Peyer's patch (tissue), 4 donors: ENCODE measurements at regions not wholly inside any gene's neighbourhood (a gene's known extent, or its start where the extent isn't known, plus 50 kb on each side); places are given as distances from the start of the nearest gene placed in this dataset.
A peak's percentile ranks its signal among the peaks of the same experiment; 100 is the strongest.

Source experiments
- DNase-seq, 3 donors: peaks; one replicate each; pipeline ENCODE4 v3.0.0-alpha.2; 2017 to 2019
- H3K27ac ChIP-seq, 4 donors: fragments of 200-600 bp; sonication (generic); one replicate each; pipeline ENCODE4 v1.5.1; 2016 to 2019
- H3K27me3 ChIP-seq, 2 donors: fragments of 200-600 bp; sonication (generic); one replicate each; pipeline ENCODE4 v1.5.1; 2019
- H3K36me3 ChIP-seq, 3 donors: fragments of 200-600 bp; sonication (generic); one replicate each; pipeline ENCODE4 v1.5.1; 2016 to 2019
- H3K4me1 ChIP-seq, 4 donors: fragments of 200-600 bp; sonication (generic); one replicate each; pipeline ENCODE4 v1.5.1; 2016 to 2019
- H3K4me3 ChIP-seq, 4 donors: fragments of 200-600 bp; sonication (generic); 1 replicate in 3 of 4; 2 replicates in 1 of 4; pipeline ENCODE4 v1.5.1; 2016 to 2019; ENCODE audit warnings: mild to moderate bottlenecking in 1 of 4
- H3K9me3 ChIP-seq, 4 donors: fragments of 200-600 bp; sonication (generic); one replicate each; pipeline ENCODE4 v1.5.1; 2016 to 2019; ENCODE audit warnings: mild to moderate bottlenecking in 1 of 4
- POLR2A ChIP-seq, 2 donors: fragments of 450-650 bp; IDR thresholded peaks; one replicate each; pipeline ENCODE4 v1.5.1; 2017; ENCODE audit warnings: antibody characterized with exemption in 2 of 2, mild to moderate bottlenecking in 2 of 2, moderate library complexity in 2 of 2
- TF ChIP-seq, protein P1 (sequence below), 6 experiments: fragments of 450-650 bp in 4 of 6; fragments of 200-600 bp in 2 of 6; sonication (generic) in 1 of 6; IDR thresholded peaks; one replicate each; pipeline ENCODE4 v1.5.1; 2017 to 2019; ENCODE audit warnings: antibody characterized with exemption in 6 of 6, mild to moderate bottlenecking in 3 of 6, moderate library complexity in 1 of 6

GRCh38 chr22:48429446-48430020 lies 1398.1 kb downstream of the BRD1 start:
- H3K27me3 ChIP-seq = no peaks in the 10 kb centered on the region
- peak in 1 of 3 donors; percentile 29 for DNase-seq
- no peaks in the 10 kb centered on the region for H3K4me1 ChIP-seq
- no peak overlapping the region for H3K4me3 ChIP-seq
- no peaks in the 10 kb centered on the region for H3K36me3 ChIP-seq
- TF ChIP-seq, protein P1, sequence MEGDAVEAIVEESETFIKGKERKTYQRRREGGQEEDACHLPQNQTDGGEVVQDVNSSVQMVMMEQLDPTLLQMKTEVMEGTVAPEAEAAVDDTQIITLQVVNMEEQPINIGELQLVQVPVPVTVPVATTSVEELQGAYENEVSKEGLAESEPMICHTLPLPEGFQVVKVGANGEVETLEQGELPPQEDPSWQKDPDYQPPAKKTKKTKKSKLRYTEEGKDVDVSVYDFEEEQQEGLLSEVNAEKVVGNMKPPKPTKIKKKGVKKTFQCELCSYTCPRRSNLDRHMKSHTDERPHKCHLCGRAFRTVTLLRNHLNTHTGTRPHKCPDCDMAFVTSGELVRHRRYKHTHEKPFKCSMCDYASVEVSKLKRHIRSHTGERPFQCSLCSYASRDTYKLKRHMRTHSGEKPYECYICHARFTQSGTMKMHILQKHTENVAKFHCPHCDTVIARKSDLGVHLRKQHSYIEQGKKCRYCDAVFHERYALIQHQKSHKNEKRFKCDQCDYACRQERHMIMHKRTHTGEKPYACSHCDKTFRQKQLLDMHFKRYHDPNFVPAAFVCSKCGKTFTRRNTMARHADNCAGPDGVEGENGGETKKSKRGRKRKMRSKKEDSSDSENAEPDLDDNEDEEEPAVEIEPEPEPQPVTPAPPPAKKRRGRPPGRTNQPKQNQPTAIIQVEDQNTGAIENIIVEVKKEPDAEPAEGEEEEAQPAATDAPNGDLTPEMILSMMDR (IDR thresholded peaks at IDR 0.05) = no peak
- no peak for TF ChIP-seq POLR2A (IDR thresholded peaks at IDR 0.05)
- no peaks in the 10 kb centered on the region for H3K9me3 ChIP-seq
- H3K27ac ChIP-seq = no peak overlapping the region

DNA sequence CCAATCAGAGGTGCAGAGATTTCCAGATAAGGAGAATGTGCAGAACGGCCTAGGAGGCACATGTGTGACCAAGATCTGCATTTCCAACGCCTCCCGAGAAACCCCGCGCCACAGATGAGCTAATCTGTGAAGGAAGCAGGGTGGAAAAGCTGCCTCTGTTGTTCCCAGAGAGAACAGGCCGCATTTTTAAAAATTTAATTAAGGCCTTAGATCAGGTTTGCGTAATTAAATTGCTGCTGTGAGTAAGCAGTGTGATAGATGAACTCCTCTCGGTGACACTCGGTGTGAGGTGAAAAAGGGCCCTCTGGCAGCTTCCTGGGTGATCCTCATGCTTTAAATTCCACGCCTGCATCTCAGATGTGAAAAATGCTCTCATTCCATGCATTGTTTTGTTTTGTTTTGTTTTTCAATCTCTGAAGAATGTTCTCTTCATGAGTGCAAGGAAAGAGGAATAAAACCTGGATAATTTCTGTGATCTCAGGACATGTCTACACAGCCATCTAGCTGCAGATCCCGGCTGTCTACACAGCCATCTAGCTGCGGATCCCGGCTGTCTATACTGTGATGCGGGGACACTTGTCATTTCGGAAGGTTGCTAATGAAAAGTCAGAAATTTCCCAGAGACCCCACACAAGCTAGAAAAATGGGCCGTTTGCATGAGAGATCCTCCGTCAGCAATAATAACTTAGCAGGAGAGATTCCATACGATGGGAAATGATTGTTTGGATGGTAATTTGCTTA lies 1398.9 kb downstream of the BRD1 start:
- TF ChIP-seq, protein P1 (IDR thresholded peaks at IDR 0.05) = no peak
- TF ChIP-seq POLR2A (IDR thresholded peaks at IDR 0.05) = no peak
- Histone ChIP-seq H3K36me3 (no peaks in the 10 kb centered on the region), H3K27me3 (no peaks in the 10 kb centered on the region), H3K4me3 (no peak overlapping the region), H3K27ac (no peak overlapping the region), H3K9me3 (no peaks in the 10 kb centered on the region), H3K4me1 (no peaks in the 10 kb centered on the region)
- peak in 1 of 3 donors; percentile 30 for DNase-seq

- Histone ChIP-seq H3K9me3 (no peaks in the 10 kb centered on the region), H3K27me3 (no peaks in the 10 kb centered on the region), H3K4me3 (no peak overlapping the region), H3K4me1 (no peaks in the 10 kb centered on the region), H3K27ac (no peak overlapping the region), H3K36me3 (no peaks in the 10 kb centered on the region)
- TF ChIP-seq, protein P1 (IDR thresholded peaks at IDR 0.05) = no peak
- TF ChIP-seq POLR2A (IDR thresholded peaks at IDR 0.05) = no peak
- DNase-seq = peak in 1 of 3 donors; percentile 30
These were observed 1399.9 kb downstream of the BRD1 start for GRCh38 chr22:48427731-48428211.

GRCh38 chr22:48426466-48427380 lies 1401.0 kb downstream of the BRD1 start:
- DNase-seq = peak in 1 of 3 donors; percentile 25
- no peaks in the 10 kb centered on the region for H3K27me3 ChIP-seq

DNA sequence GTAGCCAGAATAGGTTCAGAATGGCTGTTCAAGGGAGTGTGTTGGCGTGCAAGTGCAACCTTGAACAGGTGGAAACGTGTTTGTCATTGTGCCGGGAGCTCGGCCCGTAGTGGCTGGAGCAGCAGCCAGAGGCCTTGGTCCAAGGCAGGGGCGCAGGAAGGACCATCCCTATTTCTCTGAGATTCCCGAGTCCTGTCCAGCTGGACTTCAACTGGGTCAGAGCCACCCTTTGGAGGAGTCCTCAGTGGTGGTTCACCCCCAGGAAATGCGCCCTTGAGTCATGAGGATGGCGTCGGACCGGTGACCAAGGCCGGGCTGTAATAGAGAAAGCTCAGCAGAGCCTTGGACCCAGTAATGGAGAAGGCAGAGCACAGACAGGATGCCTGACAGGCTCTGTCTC lies 1402.0 kb downstream of the BRD1 start:
- H3K27me3 ChIP-seq = no peaks in the 10 kb centered on the region
- no peak for TF ChIP-seq POLR2A (IDR thresholded peaks at IDR 0.05)
- TF ChIP-seq, protein P1 (IDR thresholded peaks at IDR 0.05) = no peak
- no peaks in the 10 kb centered on the region for H3K36me3 ChIP-seq
- H3K9me3 ChIP-seq = no peaks in the 10 kb centered on the region
- DNase-seq = peak in 1 of 3 donors; percentile 17
- H3K4me1 ChIP-seq = no peaks in the 10 kb centered on the region
- no peak overlapping the region for H3K27ac ChIP-seq
- no peak overlapping the region for H3K4me3 ChIP-seq

More at GRCh38 chr22:48426466-48427380, 1401.0 kb downstream of the BRD1 start:
- Histone ChIP-seq H3K9me3 (no peaks in the 10 kb centered on the region), H3K36me3 (no peaks in the 10 kb centered on the region), H3K4me3 (no peak overlapping the region), H3K27ac (no peak overlapping the region), H3K4me1 (no peaks in the 10 kb centered on the region)
- TF ChIP-seq POLR2A (IDR thresholded peaks at IDR 0.05) = no peak
